ENCODE measurements at regions not wholly inside any gene's neighbourhood (a gene's known extent, or its start where the extent isn't known, plus 50 kb on each side); places are given as distances from the start of the nearest gene placed in this dataset.
"Not testable (repeated sequence)": the region's sequence is repeated elsewhere in the genome, so short reads cannot be mapped to it uniquely, and the experiment has no call there.

- FAIRE-seq: no peak
- no peak for DNase-seq (ENCODE audit: insufficient read length, low spot score)
Observed at GRCh38 chr3:88283242-88283592, 133.5 kb downstream of the C3orf38 start.

- no peak for DNase-seq (ENCODE audit: insufficient read length, low spot score)
- no peak for FAIRE-seq
Observed at GRCh38 chr3:88291486-88291885, 141.7 kb downstream of the C3orf38 start.

GRCh38 chr3:88298189-88298588, 148.4 kb downstream of the C3orf38 start:
- DNase-seq (ENCODE audit: insufficient read length, low spot score) (no peak), FAIRE-seq (no peak)

- FAIRE-seq: no peak
- DNase-seq (ENCODE audit: insufficient read length, low spot score): no peak
Observed at GRCh38 chr3:88301273-88301995, 151.7 kb downstream of the C3orf38 start.

GRCh38 chr3:88301996-88302393, 152.2 kb downstream of the C3orf38 start:
- no peak for DNase-seq (ENCODE audit: insufficient read length, low spot score)
- FAIRE-seq: no peak

- FAIRE-seq; DNase-seq (ENCODE audit: insufficient read length, low spot score): not testable (repeated sequence)
Observed at GRCh38 chr3:88303331-88303904, 153.7 kb downstream of the C3orf38 start.

GRCh38 chr3:88307666-88308065, 157.9 kb downstream of the C3orf38 start:
- FAIRE-seq: no peak
- no peak for DNase-seq (ENCODE audit: insufficient read length, low spot score)

- DNase-seq (ENCODE audit: insufficient read length, low spot score): no peak
Observed at GRCh38 chr3:88311826-88312225, 162.1 kb downstream of the C3orf38 start.

GRCh38 chr3:88312256-88312655, 162.5 kb downstream of the C3orf38 start:
- FAIRE-seq (no peak), DNase-seq (ENCODE audit: insufficient read length, low spot score) (no peak)

More at GRCh38 chr3:88311826-88312225, 162.1 kb downstream of the C3orf38 start:
- FAIRE-seq: no peak

DNA sequence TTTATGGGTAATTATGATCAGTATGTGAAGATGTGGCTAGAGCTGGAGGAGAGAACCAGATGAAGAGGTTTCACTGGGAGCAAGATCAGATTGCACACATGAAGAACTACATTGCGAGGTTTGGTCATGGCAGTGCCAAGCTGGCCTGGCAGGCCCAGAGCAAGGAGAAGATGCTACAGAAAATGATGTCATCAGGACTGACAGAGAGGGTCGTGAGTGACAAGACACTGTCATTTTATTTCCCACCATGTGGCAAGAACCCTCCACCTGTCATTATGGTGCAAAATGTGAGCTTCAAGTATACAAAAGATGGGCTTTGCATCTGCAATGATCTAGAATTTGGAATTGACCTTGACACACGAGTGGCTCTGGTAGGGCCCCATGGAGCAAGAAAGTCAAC, 168.3 kb downstream of the C3orf38 start:
- no peak for DNase-seq (ENCODE audit: insufficient read length, low spot score)
- FAIRE-seq: no peak

- DNase-seq (ENCODE audit: insufficient read length, low spot score): peak; percentile 20
- no peak for FAIRE-seq
Observed at GRCh38 chr3:88321363-88322050, 171.7 kb downstream of the C3orf38 start.

DNA sequence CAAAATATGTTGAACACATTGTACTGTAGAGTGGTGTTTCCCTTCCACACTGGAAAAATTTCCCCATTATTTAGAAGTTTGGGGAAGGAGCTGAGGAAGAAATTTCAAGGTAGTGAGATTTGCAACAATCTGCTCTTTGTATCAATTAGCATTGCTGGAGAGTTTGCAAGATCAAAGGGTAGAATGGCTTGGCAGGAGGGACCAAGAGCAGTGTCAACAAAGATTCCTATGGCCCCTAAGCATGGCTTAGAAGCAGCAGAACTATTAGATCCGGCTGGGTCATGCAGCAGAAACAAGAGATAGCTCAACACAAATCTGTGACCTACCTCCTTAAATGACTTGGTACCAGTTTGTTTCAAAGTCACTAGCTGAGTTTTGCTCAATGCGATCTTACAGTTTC, 175.0 kb downstream of the C3orf38 start:
- no peak for DNase-seq (ENCODE audit: insufficient read length, low spot score)
- no peak for FAIRE-seq

DNA sequence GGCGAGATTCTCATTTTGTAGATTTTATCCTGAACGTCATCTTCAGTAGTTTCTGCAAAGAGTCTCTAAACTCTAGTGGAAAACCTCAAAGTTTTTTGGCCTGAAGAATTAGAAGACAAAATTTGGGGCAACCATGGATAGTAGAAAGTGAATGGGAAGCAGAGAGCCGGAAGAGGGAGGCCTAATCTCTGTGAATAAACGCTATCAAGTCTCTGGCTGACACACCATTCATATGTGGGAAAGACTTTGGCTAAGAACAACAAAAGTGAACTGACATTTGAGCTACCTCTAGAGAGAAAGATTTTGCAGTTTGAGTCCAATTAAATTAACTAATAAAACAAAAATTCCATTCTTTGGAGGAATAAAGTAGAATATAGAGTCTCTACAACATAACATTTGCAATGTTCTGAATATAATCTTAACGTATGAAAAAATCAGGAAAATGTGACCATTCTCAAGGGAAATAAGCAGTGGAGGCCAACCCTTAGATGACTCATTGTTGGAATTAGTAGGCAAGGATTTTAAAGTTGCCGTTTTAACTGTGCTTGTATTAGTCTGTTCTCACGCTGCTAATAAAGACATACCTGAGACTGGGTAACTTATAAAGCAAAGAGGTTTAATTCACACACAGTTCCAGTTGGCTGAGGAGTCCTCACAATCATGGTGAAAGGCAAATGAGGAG, 184.6 kb downstream of the C3orf38 start:
- no peak for FAIRE-seq
- DNase-seq (ENCODE audit: insufficient read length, low spot score): no peak

DNA sequence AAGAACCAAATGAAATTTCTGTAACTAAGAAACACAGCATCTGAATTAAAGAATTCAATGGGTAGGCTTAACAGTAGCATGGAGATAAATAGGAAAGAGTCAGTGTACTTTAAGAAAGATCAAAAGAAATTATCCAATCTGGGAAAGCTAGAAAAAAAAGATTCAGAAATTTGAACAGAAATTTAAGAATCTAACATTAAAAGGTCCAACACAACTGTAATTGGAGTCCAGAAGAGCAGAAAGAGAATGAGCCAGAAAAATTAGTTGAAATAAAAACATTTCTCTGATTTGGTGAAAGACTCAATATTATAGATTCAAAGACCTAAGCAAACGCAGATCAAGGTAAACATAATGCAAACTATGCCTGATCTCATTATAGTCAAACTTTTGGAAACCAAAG, 187.1 kb downstream of the C3orf38 start:
- no peak for DNase-seq (ENCODE audit: insufficient read length, low spot score)
- FAIRE-seq: no peak

GRCh38 chr3:88343264-88343663, 193.5 kb downstream of the C3orf38 start:
- DNase-seq (ENCODE audit: insufficient read length, low spot score): no peak
- FAIRE-seq: no peak

DNA sequence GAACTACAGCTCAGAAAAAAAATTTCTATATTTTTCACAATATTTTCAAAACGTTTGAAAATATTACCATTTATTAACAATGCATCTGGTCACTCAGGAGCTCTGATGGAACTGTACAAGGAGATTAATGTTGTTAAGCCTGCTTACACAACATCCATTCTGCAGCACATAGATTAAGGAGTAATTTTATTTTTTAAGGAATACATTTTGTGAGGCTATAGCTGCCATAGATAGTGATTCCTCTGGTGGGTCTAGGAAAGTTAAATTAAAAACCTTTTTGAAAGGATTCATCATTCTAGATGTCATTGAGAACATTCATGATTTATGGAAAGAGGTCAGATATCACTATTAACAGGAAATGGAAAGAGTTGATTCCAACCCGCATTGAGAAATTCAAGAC, 196.9 kb downstream of the C3orf38 start:
- DNase-seq (ENCODE audit: insufficient read length, low spot score) (no peak), FAIRE-seq (no peak)

DNA sequence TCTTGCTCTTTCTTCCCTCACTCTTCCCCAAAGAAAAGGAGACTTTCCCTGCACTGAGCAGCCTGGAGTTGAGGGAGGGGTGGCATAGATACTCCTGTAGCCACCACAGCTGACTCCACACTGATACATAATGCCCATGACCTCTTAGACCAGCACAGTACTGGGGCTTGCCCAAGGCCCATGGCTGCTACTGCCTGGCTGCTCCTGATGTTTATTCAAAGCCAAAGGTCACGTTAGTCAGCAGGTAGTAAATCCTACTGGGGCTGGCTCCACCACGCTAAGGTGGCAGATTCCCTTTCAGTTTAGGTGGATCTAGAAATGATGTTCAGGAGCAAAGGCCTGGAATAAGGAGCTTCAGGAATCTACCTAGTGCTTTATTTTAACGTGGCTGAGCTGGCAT, 212.7 kb downstream of the C3orf38 start:
- no peak for FAIRE-seq
- DNase-seq (ENCODE audit: insufficient read length, low spot score): no peak

- no peak for FAIRE-seq
Observed at GRCh38 chr3:88364926-88365325, 215.2 kb downstream of the C3orf38 start.

DNA sequence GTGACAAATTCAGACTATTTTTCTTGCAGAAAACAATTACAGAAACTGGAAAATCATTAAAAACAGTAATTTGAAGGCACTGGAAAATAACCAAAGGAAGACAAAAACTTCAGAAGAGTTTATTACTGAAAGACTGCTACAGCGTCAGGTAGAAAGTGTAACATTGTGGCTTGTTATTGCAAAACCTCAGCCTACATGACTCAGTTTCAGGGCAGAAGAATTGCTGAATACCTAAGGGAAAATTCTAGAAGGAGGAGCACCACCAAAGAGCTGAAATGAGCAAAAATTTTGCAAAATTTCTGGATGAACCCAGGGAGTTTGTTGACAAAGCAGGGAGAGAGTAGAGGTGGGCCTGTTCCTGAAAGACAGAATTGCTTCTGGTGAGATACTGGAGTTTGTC, 219.6 kb downstream of the C3orf38 start:
- DNase-seq (ENCODE audit: insufficient read length, low spot score): no peak
- no peak for FAIRE-seq

More at GRCh38 chr3:88364926-88365325, 215.2 kb downstream of the C3orf38 start:
- no peak for DNase-seq (ENCODE audit: insufficient read length, low spot score)

DNA sequence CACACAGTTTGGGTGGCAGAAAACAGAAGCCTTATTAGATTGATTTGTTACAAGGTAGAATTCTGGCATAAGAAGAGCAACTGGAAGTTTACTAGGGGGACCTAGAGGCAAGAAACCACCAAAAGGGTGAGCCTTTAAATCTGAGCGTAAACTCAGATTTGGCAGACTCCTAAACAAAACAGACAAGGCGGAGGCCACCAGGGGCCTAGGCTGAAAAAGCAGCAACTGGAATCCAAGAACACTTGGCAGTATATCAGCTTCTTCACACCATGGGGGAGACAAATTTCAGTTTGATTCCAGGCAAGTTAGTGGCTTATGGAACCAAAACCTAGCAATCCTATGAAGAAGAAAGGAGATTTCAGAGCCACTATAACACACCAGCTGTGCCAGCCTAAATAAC, 220.0 kb downstream of the C3orf38 start:
- DNase-seq (ENCODE audit: insufficient read length, low spot score) (no peak), FAIRE-seq (no peak)

GRCh38 chr3:88385090-88385489, 235.3 kb downstream of the C3orf38 start:
- no peak for FAIRE-seq
- DNase-seq (ENCODE audit: insufficient read length, low spot score): no peak
